ENCODE measurements at regions not wholly inside any gene's neighbourhood (a gene's known extent, or its start where the extent isn't known, plus 50 kb on each side); places are given as distances from the start of the nearest gene placed in this dataset.
"Not testable (repeated sequence)": the region's sequence is repeated elsewhere in the genome, so short reads cannot be mapped to it uniquely, and the experiment has no call there.

GRCh38 chr3:3429841-3430240, 250.3 kb upstream of the CRBN start:
- H2AK5ac ChIP-seq (ENCODE audit: low read length) = no peak overlapping the region
- H3K79me2 ChIP-seq (ENCODE audit: control insufficient read depth, insufficient read depth, low read length, poor library complexity) = no peaks in the 10 kb centered on the region
- no peak overlapping the region for H4K91ac ChIP-seq (ENCODE audit: low read depth, low read length)
- no peak overlapping the region for H2BK12ac ChIP-seq (ENCODE audit: low read length)
- H2AFZ ChIP-seq (ENCODE audit: insufficient read depth, low read length, poor library complexity) = no peak overlapping the region
- no CpG with 5 or more reads among the region's 5 CpGs for WGBS (ENCODE audit: extremely low coverage, insufficient coverage, insufficient read length)
- no peak overlapping the region for H4K12ac ChIP-seq (ENCODE audit: low read depth, low read length)
- H3K27ac ChIP-seq (ENCODE audit: low read depth, low read length) = no peak overlapping the region
- no peak overlapping the region for H3K4ac ChIP-seq (ENCODE audit: low read depth, low read length)
- H3K14ac ChIP-seq (ENCODE audit: low read length) = no peak overlapping the region
- H3K79me1 ChIP-seq (ENCODE audit: low read length) = no peaks in the 10 kb centered on the region
- no peak overlapping the region for H3K4me2 ChIP-seq (ENCODE audit: low read length)
- H3K9ac ChIP-seq (ENCODE audit: low read length) = no peak overlapping the region
- no peaks in the 10 kb centered on the region for H3K36me3 ChIP-seq (ENCODE audit: control insufficient read depth in 1 of 2, insufficient read depth in 2 of 2, low read length in 2 of 2)
- H3K23ac ChIP-seq (ENCODE audit: low read length) = no peak overlapping the region
- H3K4me1 ChIP-seq (ENCODE audit: control insufficient read depth in 1 of 2, insufficient read depth in 2 of 2, low read length in 2 of 2) = no peaks in the 10 kb centered on the region
- no peak overlapping the region for H4K8ac ChIP-seq (ENCODE audit: low read depth, low read length)
- no peaks in the 10 kb centered on the region for H3K9me3 ChIP-seq (ENCODE audit: insufficient read depth, low read depth, low read length)
- no peak for DNase-seq
- no peak overlapping the region for H2BK120ac ChIP-seq (ENCODE audit: insufficient read depth, low read length, poor library complexity)
- no peak overlapping the region for H3K4me3 ChIP-seq (ENCODE audit: low read depth, low read length)
- H3K18ac ChIP-seq (ENCODE audit: low read length) = no peak overlapping the region
- no peak overlapping the region for H2BK5ac ChIP-seq (ENCODE audit: low read depth, low read length, poor library complexity)
- no peaks in the 10 kb centered on the region for H3K27me3 ChIP-seq (ENCODE audit: insufficient read depth, low read length)

GRCh38 chr3:3407707-3408106, 228.2 kb upstream of the CRBN start:
- H3K27me3 ChIP-seq (ENCODE audit: insufficient read depth, low read length); H2AFZ ChIP-seq (ENCODE audit: insufficient read depth, low read length, poor library complexity); H2BK12ac ChIP-seq (ENCODE audit: low read length); H3K27ac ChIP-seq (ENCODE audit: low read depth, low read length); H3K79me1 ChIP-seq (ENCODE audit: low read length); H3K9ac ChIP-seq (ENCODE audit: low read length); DNase-seq; H3K14ac ChIP-seq (ENCODE audit: low read length); H2BK5ac ChIP-seq (ENCODE audit: low read depth, low read length, poor library complexity); H3K18ac ChIP-seq (ENCODE audit: low read length); H3K36me3 ChIP-seq (ENCODE audit: control insufficient read depth in 1 of 2, insufficient read depth in 2 of 2, low read length in 2 of 2); H3K4me2 ChIP-seq (ENCODE audit: low read length); H4K12ac ChIP-seq (ENCODE audit: low read depth, low read length); H3K4ac ChIP-seq (ENCODE audit: low read depth, low read length); H3K4me1 ChIP-seq (ENCODE audit: control insufficient read depth in 1 of 2, insufficient read depth in 2 of 2, low read length in 2 of 2); H2AK5ac ChIP-seq (ENCODE audit: low read length); H3K9me3 ChIP-seq (ENCODE audit: insufficient read depth, low read depth, low read length); H3K4me3 ChIP-seq (ENCODE audit: low read depth, low read length); H3K79me2 ChIP-seq (ENCODE audit: control insufficient read depth, insufficient read depth, low read length, poor library complexity); H3K23ac ChIP-seq (ENCODE audit: low read length); H4K8ac ChIP-seq (ENCODE audit: low read depth, low read length); H2BK120ac ChIP-seq (ENCODE audit: insufficient read depth, low read length, poor library complexity): not testable (repeated sequence)
- WGBS (ENCODE audit: extremely low coverage, insufficient coverage, insufficient read length) = no CpG with 5 or more reads among the region's 4 CpGs
- peak overlapping the region; percentile 28 for H4K91ac ChIP-seq (ENCODE audit: low read depth, low read length)

GRCh38 chr3:3405131-3405530, 225.6 kb upstream of the CRBN start:
- Histone ChIP-seq H2BK5ac (ENCODE audit: low read depth, low read length, poor library complexity) (no peak overlapping the region), H2BK120ac (ENCODE audit: insufficient read depth, low read length, poor library complexity) (no peak overlapping the region)

GRCh38 chr3:3403700-3404099, 224.2 kb upstream of the CRBN start:
- H3K14ac ChIP-seq (ENCODE audit: low read length) = no peak overlapping the region
- H4K91ac ChIP-seq (ENCODE audit: low read depth, low read length) = no peak overlapping the region
- H3K27ac ChIP-seq (ENCODE audit: low read depth, low read length) = no peak overlapping the region
- no peak overlapping the region for H2AFZ ChIP-seq (ENCODE audit: insufficient read depth, low read length, poor library complexity)
- no peak overlapping the region for H3K18ac ChIP-seq (ENCODE audit: low read length)
- H4K12ac ChIP-seq (ENCODE audit: low read depth, low read length) = no peak overlapping the region
- H3K23ac ChIP-seq (ENCODE audit: low read length) = no peak overlapping the region
- peaks cover 11% of the 10 kb centered on the region for H3K9me3 ChIP-seq (ENCODE audit: insufficient read depth, low read depth, low read length)
- WGBS (ENCODE audit: extremely low coverage, insufficient coverage, insufficient read length) = no CpG with 5 or more reads among the region's 4 CpGs
- no peak overlapping the region for H3K9ac ChIP-seq (ENCODE audit: low read length)
- H2BK5ac ChIP-seq (ENCODE audit: low read depth, low read length, poor library complexity) = no peak overlapping the region
- H3K79me1 ChIP-seq (ENCODE audit: low read length) = no peaks in the 10 kb centered on the region
- H2AK5ac ChIP-seq (ENCODE audit: low read length) = no peak overlapping the region
- H4K8ac ChIP-seq (ENCODE audit: low read depth, low read length) = no peak overlapping the region
- DNase-seq = no peak
- H3K4me2 ChIP-seq (ENCODE audit: low read length) = no peak overlapping the region
- no peak overlapping the region for H3K4ac ChIP-seq (ENCODE audit: low read depth, low read length)
- no peaks in the 10 kb centered on the region for H3K79me2 ChIP-seq (ENCODE audit: control insufficient read depth, insufficient read depth, low read length, poor library complexity)
- no peaks in the 10 kb centered on the region for H3K27me3 ChIP-seq (ENCODE audit: insufficient read depth, low read length)
- H3K4me3 ChIP-seq (ENCODE audit: low read depth, low read length) = no peak overlapping the region
- peaks cover 0 to 3% of the 10 kb centered on the region in 2 experiments for H3K36me3 ChIP-seq (ENCODE audit: control insufficient read depth in 1 of 2, insufficient read depth in 2 of 2, low read length in 2 of 2)
- H2BK12ac ChIP-seq (ENCODE audit: low read length) = no peak overlapping the region
- peaks cover 0 to 4% of the 10 kb centered on the region in 2 experiments for H3K4me1 ChIP-seq (ENCODE audit: control insufficient read depth in 1 of 2, insufficient read depth in 2 of 2, low read length in 2 of 2)
- no peak overlapping the region for H2BK120ac ChIP-seq (ENCODE audit: insufficient read depth, low read length, poor library complexity)

More at GRCh38 chr3:3405131-3405530, 225.6 kb upstream of the CRBN start:
- Histone ChIP-seq H3K79me2 (ENCODE audit: control insufficient read depth, insufficient read depth, low read length, poor library complexity) (no peaks in the 10 kb centered on the region), H3K4ac (ENCODE audit: low read depth, low read length) (no peak overlapping the region), H3K36me3 (ENCODE audit: control insufficient read depth in 1 of 2, insufficient read depth in 2 of 2, low read length in 2 of 2) (peaks cover 0 to 3% of the 10 kb centered on the region in 2 experiments), H3K9me3 (ENCODE audit: insufficient read depth, low read depth, low read length) (peaks cover 11% of the 10 kb centered on the region), H4K91ac (ENCODE audit: low read depth, low read length) (no peak overlapping the region), H3K4me2 (ENCODE audit: low read length) (no peak overlapping the region), H3K4me1 (ENCODE audit: control insufficient read depth in 1 of 2, insufficient read depth in 2 of 2, low read length in 2 of 2) (peaks cover 0 to 4% of the 10 kb centered on the region in 2 experiments), H2AK5ac (ENCODE audit: low read length) (no peak overlapping the region), H3K79me1 (ENCODE audit: low read length) (no peaks in the 10 kb centered on the region), H3K27me3 (ENCODE audit: insufficient read depth, low read length) (no peaks in the 10 kb centered on the region), H3K23ac (ENCODE audit: low read length) (no peak overlapping the region), H2AFZ (ENCODE audit: insufficient read depth, low read length, poor library complexity) (no peak overlapping the region), H3K9ac (ENCODE audit: low read length) (no peak overlapping the region), H3K27ac (ENCODE audit: low read depth, low read length) (no peak overlapping the region), H4K12ac (ENCODE audit: low read depth, low read length) (no peak overlapping the region), H2BK12ac (ENCODE audit: low read length) (peak overlapping the region; percentile 8), H3K14ac (ENCODE audit: low read length) (no peak overlapping the region), H3K18ac (ENCODE audit: low read length) (no peak overlapping the region), H4K8ac (ENCODE audit: low read depth, low read length) (no peak overlapping the region), H3K4me3 (ENCODE audit: low read depth, low read length) (no peak overlapping the region)
- no peak for DNase-seq
- no CpG with 5 or more reads among the region's 6 CpGs for WGBS (ENCODE audit: extremely low coverage, insufficient coverage, insufficient read length)

All from trophoblast cell (in vitro differentiated cells and primary cell).